Hepatocyte (in vitro differentiated cells): ENCODE measurements at regions not wholly inside any gene's neighbourhood (a gene's known extent, or its start where the extent isn't known, plus 50 kb on each side); places are given as distances from the start of the nearest gene placed in this dataset.

Source experiments
- EZH2phosphoT487 ChIP-seq: fragments of 200-600 bp; sonication (generic); IDR thresholded peaks from one replicate; pipeline ENCODE4 v1.6.1; 2018; ENCODE audit warnings: antibody characterized with exemption, mild to moderate bottlenecking, low read depth, moderate library complexity; ENCODE audit not compliant: unreplicated experiment, severe bottlenecking
- TF ChIP-seq, protein P1 (sequence below): fragments of 200-600 bp; sonication (generic); IDR thresholded peaks from 2 replicates; pipeline ENCODE4 v1.5.1; 2016; ENCODE audit warnings: antibody characterized with exemption, mild to moderate bottlenecking; ENCODE audit not compliant: poor library complexity

DNA sequence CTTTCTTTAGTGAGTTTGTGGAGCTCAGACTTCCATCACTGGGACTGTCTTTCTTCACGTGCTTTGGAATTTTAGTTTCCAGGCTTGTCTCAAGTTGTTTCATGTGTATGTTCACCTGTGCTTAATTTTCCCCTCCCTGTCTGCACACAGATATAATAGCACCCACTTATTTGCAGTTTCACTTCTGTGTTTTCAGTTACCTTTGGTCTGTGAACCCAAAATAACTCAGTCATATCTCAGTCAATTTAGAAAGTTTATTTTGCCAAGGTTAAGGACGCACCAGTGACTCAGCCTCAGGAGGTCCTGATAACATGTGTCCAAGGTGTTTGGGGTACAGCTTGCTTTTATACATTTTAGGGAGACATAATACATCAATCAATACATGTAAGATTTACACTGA is 330.4 kb downstream of the ICE1 start:
- TF ChIP-seq, protein P1, sequence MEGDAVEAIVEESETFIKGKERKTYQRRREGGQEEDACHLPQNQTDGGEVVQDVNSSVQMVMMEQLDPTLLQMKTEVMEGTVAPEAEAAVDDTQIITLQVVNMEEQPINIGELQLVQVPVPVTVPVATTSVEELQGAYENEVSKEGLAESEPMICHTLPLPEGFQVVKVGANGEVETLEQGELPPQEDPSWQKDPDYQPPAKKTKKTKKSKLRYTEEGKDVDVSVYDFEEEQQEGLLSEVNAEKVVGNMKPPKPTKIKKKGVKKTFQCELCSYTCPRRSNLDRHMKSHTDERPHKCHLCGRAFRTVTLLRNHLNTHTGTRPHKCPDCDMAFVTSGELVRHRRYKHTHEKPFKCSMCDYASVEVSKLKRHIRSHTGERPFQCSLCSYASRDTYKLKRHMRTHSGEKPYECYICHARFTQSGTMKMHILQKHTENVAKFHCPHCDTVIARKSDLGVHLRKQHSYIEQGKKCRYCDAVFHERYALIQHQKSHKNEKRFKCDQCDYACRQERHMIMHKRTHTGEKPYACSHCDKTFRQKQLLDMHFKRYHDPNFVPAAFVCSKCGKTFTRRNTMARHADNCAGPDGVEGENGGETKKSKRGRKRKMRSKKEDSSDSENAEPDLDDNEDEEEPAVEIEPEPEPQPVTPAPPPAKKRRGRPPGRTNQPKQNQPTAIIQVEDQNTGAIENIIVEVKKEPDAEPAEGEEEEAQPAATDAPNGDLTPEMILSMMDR, result no peak
- no peak for TF ChIP-seq EZH2phosphoT487
